ENCODE measurements at regions not wholly inside any gene's neighbourhood (a gene's known extent, or its start where the extent isn't known, plus 50 kb on each side); places are given as distances from the start of the nearest gene placed in this dataset.

DNA sequence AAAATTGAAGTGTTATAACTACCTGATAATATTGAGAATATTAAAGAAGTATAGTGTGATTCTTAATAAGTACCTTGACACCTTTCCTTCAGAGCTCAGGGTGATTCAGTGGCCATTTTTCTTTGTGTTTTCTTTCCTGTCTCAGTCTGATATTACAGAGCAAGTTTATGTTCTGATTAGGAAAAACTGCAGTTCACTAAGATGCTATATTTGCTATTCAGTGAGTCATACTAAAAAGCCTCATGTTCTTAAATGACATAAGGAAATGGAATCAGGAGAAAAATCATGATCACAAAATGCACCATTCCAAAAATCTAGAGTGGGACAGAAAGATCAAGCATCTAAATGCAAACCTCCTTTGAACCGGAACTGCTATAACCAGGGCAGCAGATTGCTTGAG is 390.6 kb upstream of the ATP2B1 start:
- Histone ChIP-seq H3K36me3 (ENCODE audit: control insufficient read depth, insufficient read depth, low read length) (no peaks in the 10 kb centered on the region), H3K27ac (ENCODE audit: insufficient read depth, low read depth, low read length, poor library complexity, severe bottlenecking) (no peak overlapping the region), H3K27me3 (ENCODE audit: control insufficient read depth, insufficient read depth, low read length, poor library complexity, severe bottlenecking) (no peaks in the 10 kb centered on the region), H3K4me1 (ENCODE audit: control insufficient read depth, insufficient read depth, low read length) (peaks cover 43% of the 10 kb centered on the region), H3K9me3 (ENCODE audit: control insufficient read depth, low read length) (no peaks in the 10 kb centered on the region), H3K4me3 (ENCODE audit: insufficient read depth, low read depth, low read length) (no peak overlapping the region)
- 100% methylated on average over 1 of the region's 1 CpG for WGBS, 2 experiments

GRCh38 chr12:90098132-90098779 is 389.6 kb upstream of the ATP2B1 start:
- H3K27me3 ChIP-seq (ENCODE audit: control insufficient read depth, insufficient read depth, low read length, poor library complexity, severe bottlenecking), result no peaks in the 10 kb centered on the region
- no peak overlapping the region for H3K27ac ChIP-seq (ENCODE audit: insufficient read depth, low read depth, low read length, poor library complexity, severe bottlenecking)
- no peak overlapping the region for H3K4me3 ChIP-seq (ENCODE audit: insufficient read depth, low read depth, low read length)
- H3K36me3 ChIP-seq (ENCODE audit: control insufficient read depth, insufficient read depth, low read length), result no peaks in the 10 kb centered on the region
- WGBS, 2 experiments, result 71 to 100% methylated on average over 1 to 2 of the region's 2 CpGs
- no peaks in the 10 kb centered on the region for H3K9me3 ChIP-seq (ENCODE audit: control insufficient read depth, low read length)
- H3K4me1 ChIP-seq (ENCODE audit: control insufficient read depth, insufficient read depth, low read length), result peaks cover 43% of the 10 kb centered on the region

DNA sequence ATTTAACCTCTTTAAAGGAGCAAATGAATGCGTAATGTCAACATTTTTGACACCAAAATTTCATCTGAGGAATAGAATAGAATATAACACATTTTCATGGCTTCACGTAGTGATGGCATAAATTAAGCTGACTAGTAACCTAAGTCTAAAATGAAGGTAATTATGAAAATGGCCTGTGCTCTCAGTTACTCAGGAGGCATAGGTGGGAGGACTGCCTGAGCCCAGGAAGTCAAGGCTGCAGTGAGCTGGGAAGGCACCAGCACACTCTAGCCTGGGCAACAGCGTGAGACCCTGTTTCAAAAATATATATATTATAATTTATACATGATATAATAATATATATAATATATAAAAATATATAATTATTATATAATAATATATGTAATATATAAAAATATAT is 383.2 kb upstream of the ATP2B1 start:
- 41 to 82% methylated on average over 1 to 2 of the region's 3 CpGs for WGBS, 2 experiments
- Histone ChIP-seq H3K36me3 (ENCODE audit: control insufficient read depth, insufficient read depth, low read length) (no peaks in the 10 kb centered on the region), H3K27ac (ENCODE audit: insufficient read depth, low read depth, low read length, poor library complexity, severe bottlenecking) (peak overlapping the region; percentile 89), H3K4me3 (ENCODE audit: insufficient read depth, low read depth, low read length) (no peak overlapping the region), H3K27me3 (ENCODE audit: control insufficient read depth, insufficient read depth, low read length, poor library complexity, severe bottlenecking) (no peaks in the 10 kb centered on the region), H3K9me3 (ENCODE audit: control insufficient read depth, low read length) (no peaks in the 10 kb centered on the region), H3K4me1 (ENCODE audit: control insufficient read depth, insufficient read depth, low read length) (peaks cover 18% of the 10 kb centered on the region)

DNA sequence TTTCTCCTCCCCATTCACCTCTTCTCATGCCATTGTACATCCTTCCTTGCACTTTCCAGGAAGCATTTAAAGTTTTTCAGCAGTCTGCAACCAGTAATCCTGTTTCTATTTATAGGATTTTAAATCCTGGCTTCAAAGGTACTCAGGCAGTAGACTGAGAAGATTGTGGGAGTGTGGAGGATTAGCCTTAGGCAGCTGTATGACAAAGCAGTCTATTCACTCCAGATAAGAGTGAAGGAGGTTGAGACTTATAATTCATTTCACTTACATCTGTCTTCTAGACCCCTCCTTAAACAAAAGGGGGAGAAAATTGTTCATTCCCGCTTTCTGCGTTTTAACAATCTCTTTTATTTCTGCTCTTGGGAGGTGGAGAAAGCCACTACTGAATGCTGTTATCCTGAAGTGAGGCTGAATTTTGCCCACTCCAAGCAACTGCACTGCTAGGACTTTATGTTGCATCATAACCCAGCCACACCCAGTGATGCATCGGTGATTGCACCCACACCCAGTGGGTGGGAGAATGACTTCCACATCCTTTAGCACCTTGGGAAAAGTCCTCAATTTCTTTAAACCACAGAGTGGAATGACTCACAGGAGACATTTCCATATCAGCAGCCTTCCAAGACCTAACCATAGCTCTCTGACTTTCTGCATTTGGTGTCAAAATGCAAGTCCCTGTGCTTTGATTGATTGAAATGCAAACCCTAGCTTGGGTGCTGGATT is 382.5 kb upstream of the ATP2B1 start:
- WGBS, 2 experiments, result 54 to 58% methylated on average over 3 of the region's 3 CpGs
- Histone ChIP-seq H3K36me3 (ENCODE audit: control insufficient read depth, insufficient read depth, low read length) (no peaks in the 10 kb centered on the region), H3K27ac (ENCODE audit: insufficient read depth, low read depth, low read length, poor library complexity, severe bottlenecking) (peak overlapping the region; percentile 89), H3K27me3 (ENCODE audit: control insufficient read depth, insufficient read depth, low read length, poor library complexity, severe bottlenecking) (no peaks in the 10 kb centered on the region), H3K4me3 (ENCODE audit: insufficient read depth, low read depth, low read length) (no peak overlapping the region), H3K9me3 (ENCODE audit: control insufficient read depth, low read length) (no peaks in the 10 kb centered on the region), H3K4me1 (ENCODE audit: control insufficient read depth, insufficient read depth, low read length) (peaks cover 22% of the 10 kb centered on the region)

- Histone ChIP-seq H3K9me3 (ENCODE audit: control insufficient read depth, low read length) (no peaks in the 10 kb centered on the region), H3K4me1 (ENCODE audit: control insufficient read depth, insufficient read depth, low read length) (peaks cover 19% of the 10 kb centered on the region), H3K4me3 (ENCODE audit: insufficient read depth, low read depth, low read length) (no peak overlapping the region), H3K27ac (ENCODE audit: insufficient read depth, low read depth, low read length, poor library complexity, severe bottlenecking) (peak overlapping the region; percentile 18), H3K36me3 (ENCODE audit: control insufficient read depth, insufficient read depth, low read length) (no peaks in the 10 kb centered on the region), H3K27me3 (ENCODE audit: control insufficient read depth, insufficient read depth, low read length, poor library complexity, severe bottlenecking) (no peaks in the 10 kb centered on the region)
- WGBS, 2 experiments, result 90 to 94% methylated on average over 1 of the region's 1 CpG
Measured at GRCh38 chr12:90086281-90086680, 377.6 kb upstream of the ATP2B1 start.

DNA sequence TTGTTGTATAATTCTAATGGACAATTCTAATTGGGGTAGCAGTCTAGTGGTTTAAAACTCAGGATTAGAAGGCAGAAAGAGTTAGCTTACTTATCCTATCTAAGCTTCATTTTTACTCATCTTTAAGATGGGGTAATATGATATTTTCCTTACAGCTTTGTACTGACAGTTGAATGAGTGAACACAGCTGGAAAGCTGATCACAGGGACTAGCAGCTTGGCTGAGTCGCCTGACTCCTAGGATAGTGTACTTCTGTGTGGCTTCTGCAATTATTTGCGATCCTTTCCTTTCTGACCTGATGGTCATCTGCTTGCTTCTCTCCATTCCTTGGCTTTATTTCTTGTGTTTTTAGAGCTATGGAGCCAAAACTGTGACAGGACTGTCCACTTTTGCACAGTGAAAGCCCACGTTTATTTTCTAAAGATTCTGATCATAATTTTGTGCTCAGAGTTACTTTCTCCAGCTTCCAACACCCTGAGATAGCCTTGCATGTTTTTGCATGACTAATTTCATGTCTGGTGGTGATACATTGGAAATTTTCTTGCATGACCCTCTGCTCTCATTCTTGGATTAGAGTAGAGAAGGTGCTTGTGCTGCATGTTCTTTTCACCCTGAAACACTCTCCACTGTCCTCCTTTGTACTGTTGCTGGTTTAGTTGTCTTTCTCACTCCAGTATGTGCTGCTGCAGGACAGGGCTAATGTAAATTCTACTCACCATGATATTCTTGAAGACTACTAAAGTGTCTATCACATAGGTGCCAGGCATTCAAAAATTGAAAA is 377.0 kb upstream of the ATP2B1 start:
- WGBS, 2 experiments, result 71 to 73% methylated on average over 3 of the region's 3 CpGs
- Histone ChIP-seq H3K4me1 (ENCODE audit: control insufficient read depth, insufficient read depth, low read length) (peaks cover 16% of the 10 kb centered on the region), H3K36me3 (ENCODE audit: control insufficient read depth, insufficient read depth, low read length) (no peaks in the 10 kb centered on the region), H3K27me3 (ENCODE audit: control insufficient read depth, insufficient read depth, low read length, poor library complexity, severe bottlenecking) (no peaks in the 10 kb centered on the region), H3K9me3 (ENCODE audit: control insufficient read depth, low read length) (no peaks in the 10 kb centered on the region), H3K27ac (ENCODE audit: insufficient read depth, low read depth, low read length, poor library complexity, severe bottlenecking) (peak overlapping the region; percentile 18), H3K4me3 (ENCODE audit: insufficient read depth, low read depth, low read length) (no peak overlapping the region)

- H3K36me3 ChIP-seq (ENCODE audit: control insufficient read depth, insufficient read depth, low read length), result no peaks in the 10 kb centered on the region
- no peaks in the 10 kb centered on the region for H3K9me3 ChIP-seq (ENCODE audit: control insufficient read depth, low read length)
- no peak overlapping the region for H3K27ac ChIP-seq (ENCODE audit: insufficient read depth, low read depth, low read length, poor library complexity, severe bottlenecking)
- 93 to 97% methylated on average over 2 of the region's 2 CpGs for WGBS, 2 experiments
- H3K4me3 ChIP-seq (ENCODE audit: insufficient read depth, low read depth, low read length), result no peak overlapping the region
- H3K4me1 ChIP-seq (ENCODE audit: control insufficient read depth, insufficient read depth, low read length), result peaks cover 16% of the 10 kb centered on the region
- no peaks in the 10 kb centered on the region for H3K27me3 ChIP-seq (ENCODE audit: control insufficient read depth, insufficient read depth, low read length, poor library complexity, severe bottlenecking)
Measured at GRCh38 chr12:90084018-90084417, 375.4 kb upstream of the ATP2B1 start.

- Histone ChIP-seq H3K9me3 (ENCODE audit: control insufficient read depth, low read length) (no peaks in the 10 kb centered on the region), H3K36me3 (ENCODE audit: control insufficient read depth, insufficient read depth, low read length) (no peaks in the 10 kb centered on the region), H3K27me3 (ENCODE audit: control insufficient read depth, insufficient read depth, low read length, poor library complexity, severe bottlenecking) (no peaks in the 10 kb centered on the region), H3K4me1 (ENCODE audit: control insufficient read depth, insufficient read depth, low read length) (peaks cover 7% of the 10 kb centered on the region), H3K4me3 (ENCODE audit: insufficient read depth, low read depth, low read length) (no peak overlapping the region), H3K27ac (ENCODE audit: insufficient read depth, low read depth, low read length, poor library complexity, severe bottlenecking) (no peak overlapping the region)
- WGBS, 2 experiments, result 69 to 80% methylated on average over 1 of the region's 1 CpG
Measured at GRCh38 chr12:90080616-90081015, 372.0 kb upstream of the ATP2B1 start.

DNA sequence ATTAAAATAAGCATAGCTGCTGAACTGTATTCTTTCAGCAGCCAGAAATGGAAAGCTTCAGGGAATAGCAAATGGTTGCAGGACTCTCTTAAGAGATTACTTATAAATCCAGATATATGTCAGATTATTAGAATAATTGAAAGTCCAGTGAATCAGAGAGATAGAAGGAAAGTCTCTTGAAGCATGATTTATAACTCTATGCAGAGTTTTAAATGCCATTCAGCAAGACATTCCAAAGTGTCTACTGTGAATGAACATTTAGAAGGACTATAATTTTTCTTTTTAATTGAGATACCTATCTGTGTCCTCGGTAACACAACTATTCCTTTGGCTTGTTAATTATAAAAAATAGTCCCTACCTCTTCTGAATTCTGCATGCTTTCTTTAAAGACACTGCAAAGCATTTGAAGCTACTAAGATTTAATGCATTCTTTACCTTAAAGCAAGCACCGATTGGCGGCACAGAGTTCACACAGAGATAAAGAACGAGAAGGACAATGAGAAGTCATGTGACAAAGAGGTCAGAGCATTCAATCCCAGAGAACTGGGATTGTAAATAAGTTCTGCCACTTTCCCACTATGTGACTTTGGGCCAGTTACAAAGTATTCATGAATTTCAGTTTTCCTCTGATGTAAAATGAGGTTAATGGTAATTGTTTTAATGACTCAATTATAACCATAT is 371.0 kb upstream of the ATP2B1 start:
- Histone ChIP-seq H3K4me1 (ENCODE audit: control insufficient read depth, insufficient read depth, low read length) (no peaks in the 10 kb centered on the region), H3K4me3 (ENCODE audit: insufficient read depth, low read depth, low read length) (no peak overlapping the region), H3K36me3 (ENCODE audit: control insufficient read depth, insufficient read depth, low read length) (no peaks in the 10 kb centered on the region), H3K27me3 (ENCODE audit: control insufficient read depth, insufficient read depth, low read length, poor library complexity, severe bottlenecking) (no peaks in the 10 kb centered on the region), H3K9me3 (ENCODE audit: control insufficient read depth, low read length) (no peaks in the 10 kb centered on the region), H3K27ac (ENCODE audit: insufficient read depth, low read depth, low read length, poor library complexity, severe bottlenecking) (no peak overlapping the region)
- 34 to 36% methylated on average over 4 of the region's 4 CpGs for WGBS, 2 experiments

- no peaks in the 10 kb centered on the region for H3K27me3 ChIP-seq (ENCODE audit: control insufficient read depth, insufficient read depth, low read length, poor library complexity, severe bottlenecking)
- 93 to 96% methylated on average over 4 of the region's 4 CpGs for WGBS, 2 experiments
- no peaks in the 10 kb centered on the region for H3K4me1 ChIP-seq (ENCODE audit: control insufficient read depth, insufficient read depth, low read length)
Measured at GRCh38 chr12:90078344-90078743, 369.7 kb upstream of the ATP2B1 start.

More at GRCh38 chr12:90078344-90078743, 369.7 kb upstream of the ATP2B1 start:
- H3K4me3 ChIP-seq (ENCODE audit: insufficient read depth, low read depth, low read length), result no peak overlapping the region
- H3K27ac ChIP-seq (ENCODE audit: insufficient read depth, low read depth, low read length, poor library complexity, severe bottlenecking), result no peak overlapping the region
- no peaks in the 10 kb centered on the region for H3K9me3 ChIP-seq (ENCODE audit: control insufficient read depth, low read length)
- no peaks in the 10 kb centered on the region for H3K36me3 ChIP-seq (ENCODE audit: control insufficient read depth, insufficient read depth, low read length)
